ENCODE measurements at regions not wholly inside any gene's neighbourhood (a gene's known extent, or its start where the extent isn't known, plus 50 kb on each side); places are given as distances from the start of the nearest gene placed in this dataset.
A peak's percentile ranks its signal among the peaks of the same experiment; 100 is the strongest.

GRCh38 chr6:93621442-93621841 is 202.1 kb upstream of the EPHA7 start:
- no peak for DNase-seq

GRCh38 chr6:93604951-93605350 is 185.6 kb upstream of the EPHA7 start:
- DNase-seq = no peak

GRCh38 chr6:93592417-93592816 is 173.1 kb upstream of the EPHA7 start:
- no peak for DNase-seq

GRCh38 chr6:93586306-93586705 is 166.9 kb upstream of the EPHA7 start:
- DNase-seq = no peak

GRCh38 chr6:93584300-93584699 is 164.9 kb upstream of the EPHA7 start:
- DNase-seq = no peak

- DNase-seq = peak; percentile 9
These were observed 162.0 kb upstream of the EPHA7 start for GRCh38 chr6:93581371-93581770.

GRCh38 chr6:93580446-93580845 is 161.1 kb upstream of the EPHA7 start:
- no peak for DNase-seq

- DNase-seq = no peak
These were observed 156.3 kb upstream of the EPHA7 start for GRCh38 chr6:93575495-93576267.

GRCh38 chr6:93574299-93574698 is 154.9 kb upstream of the EPHA7 start:
- DNase-seq = no peak

GRCh38 chr6:93571346-93571745 is 152.0 kb upstream of the EPHA7 start:
- DNase-seq = no peak

GRCh38 chr6:93568169-93568568 is 148.8 kb upstream of the EPHA7 start:
- no peak for DNase-seq

- no peak for DNase-seq
These were observed 147.8 kb upstream of the EPHA7 start for GRCh38 chr6:93567164-93567563.

- no peak for DNase-seq
These were observed 146.9 kb upstream of the EPHA7 start for GRCh38 chr6:93566285-93566684.

- no peak for DNase-seq
These were observed 143.2 kb upstream of the EPHA7 start for GRCh38 chr6:93562582-93562981.

- DNase-seq = no peak
These were observed 135.9 kb upstream of the EPHA7 start for GRCh38 chr6:93555292-93555691.

GRCh38 chr6:93554018-93554417 is 134.7 kb upstream of the EPHA7 start:
- DNase-seq = no peak

GRCh38 chr6:93550551-93551276 is 131.4 kb upstream of the EPHA7 start:
- DNase-seq = peak; percentile 85

GRCh38 chr6:93549868-93550267 is 130.5 kb upstream of the EPHA7 start:
- no peak for DNase-seq

GRCh38 chr6:93524671-93525451 is 105.5 kb upstream of the EPHA7 start:
- DNase-seq = no peak

- no peak for DNase-seq
These were observed 104.0 kb upstream of the EPHA7 start for GRCh38 chr6:93523365-93523764.

- DNase-seq = no peak
These were observed 97.1 kb upstream of the EPHA7 start for GRCh38 chr6:93516441-93516840.

GRCh38 chr6:93515736-93516135 is 96.4 kb upstream of the EPHA7 start:
- DNase-seq = no peak

GRCh38 chr6:93498713-93499112 is 79.4 kb upstream of the EPHA7 start:
- DNase-seq = no peak

- no peak for DNase-seq
These were observed 77.2 kb upstream of the EPHA7 start for GRCh38 chr6:93496548-93496947.

Measured in NCI-H187 treated with DMSO at 0.1 percent for 48 hours (cell line).